Chondrocyte (in vitro differentiated cells): ENCODE measurements at regions not wholly inside any gene's neighbourhood (a gene's known extent, or its start where the extent isn't known, plus 50 kb on each side); places are given as distances from the start of the nearest gene placed in this dataset.
A peak's percentile ranks its signal among the peaks of the same experiment; 100 is the strongest.

ENCODE experiments used
- DNase-seq: peaks from one replicate; pipeline ENCODE4 v3.0.0; 2021; ENCODE audit warnings: mixed read lengths, low spot score
- H3K27ac Mint-ChIP-seq: one replicate; pipeline ENCODE4 v1.8.0; 2021; ENCODE audit warnings: mild to moderate bottlenecking, moderate library complexity, mixed read lengths; ENCODE audit not compliant: unreplicated experiment
- H3K27me3 Mint-ChIP-seq: 2 replicates; pipeline ENCODE4 v1.8.0; 2021; ENCODE audit warnings: low read depth, mixed read lengths
- H3K36me3 Mint-ChIP-seq: 2 replicates; pipeline ENCODE4 v1.8.0; 2021; ENCODE audit warnings: low read depth, mixed read lengths
- H3K4me1 Mint-ChIP-seq: 2 replicates; pipeline ENCODE4 v1.8.0; 2021; ENCODE audit warnings: low read depth, mild to moderate bottlenecking, mixed read lengths
- H3K4me3 Mint-ChIP-seq: one replicate; pipeline ENCODE4 v1.8.0; 2021; ENCODE audit warnings: mild to moderate bottlenecking, moderate library complexity, mixed read lengths; ENCODE audit not compliant: unreplicated experiment
- H3K9me3 Mint-ChIP-seq: 2 replicates; pipeline ENCODE4 v1.8.0; 2021; ENCODE audit warnings: low read depth, mixed read lengths
- CTCF ChIP-seq: fragments of 200-600 bp; sonication (generic); IDR thresholded peaks from 2 replicates; pipeline ENCODE4 v1.5.0; 2021; ENCODE audit warnings: antibody characterized with exemption, mild to moderate bottlenecking, moderate library complexity

GRCh38 chr22:27401321-27401720 is 400.2 kb downstream of the MN1 start:
- H3K27ac Mint-ChIP-seq: no peak overlapping the region
- no peak for DNase-seq
- peaks cover 1% of the 10 kb centered on the region for H3K36me3 Mint-ChIP-seq
- peaks cover 6% of the 10 kb centered on the region for H3K9me3 Mint-ChIP-seq
- H3K4me3 Mint-ChIP-seq: no peak overlapping the region
- H3K27me3 Mint-ChIP-seq: no peaks in the 10 kb centered on the region
- TF ChIP-seq CTCF: no peak
- peaks cover 22% of the 10 kb centered on the region for H3K4me1 Mint-ChIP-seq

- no peak overlapping the region for H3K4me3 Mint-ChIP-seq
- no peaks in the 10 kb centered on the region for H3K27me3 Mint-ChIP-seq
- no peak overlapping the region for H3K27ac Mint-ChIP-seq
- TF ChIP-seq CTCF: no peak
- peaks cover 6% of the 10 kb centered on the region for H3K9me3 Mint-ChIP-seq
- H3K36me3 Mint-ChIP-seq: peaks cover 1% of the 10 kb centered on the region
- no peak for DNase-seq
- peaks cover 15% of the 10 kb centered on the region for H3K4me1 Mint-ChIP-seq
Measured at GRCh38 chr22:27404441-27404840, 397.1 kb downstream of the MN1 start.

- no peak for DNase-seq
- Mint-ChIP-seq H3K36me3 (peaks cover 1% of the 10 kb centered on the region), H3K9me3 (peaks cover 6% of the 10 kb centered on the region), H3K4me3 (no peak overlapping the region), H3K27me3 (no peaks in the 10 kb centered on the region), H3K27ac (no peak overlapping the region), H3K4me1 (peaks cover 15% of the 10 kb centered on the region)
- TF ChIP-seq CTCF: peak; percentile 87
Measured at GRCh38 chr22:27405672-27406388, 395.7 kb downstream of the MN1 start.

GRCh38 chr22:27406389-27406861 is 395.1 kb downstream of the MN1 start:
- Mint-ChIP-seq H3K27ac (no peak overlapping the region), H3K9me3 (peaks cover 6% of the 10 kb centered on the region), H3K27me3 (no peaks in the 10 kb centered on the region), H3K36me3 (peaks cover 1% of the 10 kb centered on the region), H3K4me1 (peaks cover 15% of the 10 kb centered on the region), H3K4me3 (no peak overlapping the region)
- DNase-seq: no peak
- TF ChIP-seq CTCF: no peak

GRCh38 chr22:27407369-27407985 is 394.1 kb downstream of the MN1 start:
- no peak overlapping the region for H3K27ac Mint-ChIP-seq
- H3K9me3 Mint-ChIP-seq: peaks cover 4% of the 10 kb centered on the region

More at GRCh38 chr22:27407369-27407985, 394.1 kb downstream of the MN1 start:
- H3K4me1 Mint-ChIP-seq: peaks cover 15% of the 10 kb centered on the region
- peaks cover 1% of the 10 kb centered on the region for H3K36me3 Mint-ChIP-seq
- no peak for DNase-seq
- no peak overlapping the region for H3K4me3 Mint-ChIP-seq
- TF ChIP-seq CTCF: no peak
- H3K27me3 Mint-ChIP-seq: no peaks in the 10 kb centered on the region
